ENCODE measurements at regions not wholly inside any gene's neighbourhood (a gene's known extent, or its start where the extent isn't known, plus 50 kb on each side); places are given as distances from the start of the nearest gene placed in this dataset.

GRCh38 chr13:30135868-30136267, 171.5 kb downstream of the KATNAL1 start:
- TF ChIP-seq, protein P1, sequence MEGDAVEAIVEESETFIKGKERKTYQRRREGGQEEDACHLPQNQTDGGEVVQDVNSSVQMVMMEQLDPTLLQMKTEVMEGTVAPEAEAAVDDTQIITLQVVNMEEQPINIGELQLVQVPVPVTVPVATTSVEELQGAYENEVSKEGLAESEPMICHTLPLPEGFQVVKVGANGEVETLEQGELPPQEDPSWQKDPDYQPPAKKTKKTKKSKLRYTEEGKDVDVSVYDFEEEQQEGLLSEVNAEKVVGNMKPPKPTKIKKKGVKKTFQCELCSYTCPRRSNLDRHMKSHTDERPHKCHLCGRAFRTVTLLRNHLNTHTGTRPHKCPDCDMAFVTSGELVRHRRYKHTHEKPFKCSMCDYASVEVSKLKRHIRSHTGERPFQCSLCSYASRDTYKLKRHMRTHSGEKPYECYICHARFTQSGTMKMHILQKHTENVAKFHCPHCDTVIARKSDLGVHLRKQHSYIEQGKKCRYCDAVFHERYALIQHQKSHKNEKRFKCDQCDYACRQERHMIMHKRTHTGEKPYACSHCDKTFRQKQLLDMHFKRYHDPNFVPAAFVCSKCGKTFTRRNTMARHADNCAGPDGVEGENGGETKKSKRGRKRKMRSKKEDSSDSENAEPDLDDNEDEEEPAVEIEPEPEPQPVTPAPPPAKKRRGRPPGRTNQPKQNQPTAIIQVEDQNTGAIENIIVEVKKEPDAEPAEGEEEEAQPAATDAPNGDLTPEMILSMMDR (IDR thresholded peaks at IDR 0.05; ENCODE audit: low read depth, low read length), result no peak
- TF ChIP-seq EZH2phosphoT487 (IDR thresholded peaks at IDR 0.05; ENCODE audit: low read depth), result no peak
